ENCODE measurements at regions not wholly inside any gene's neighbourhood (a gene's known extent, or its start where the extent isn't known, plus 50 kb on each side); places are given as distances from the start of the nearest gene placed in this dataset.

DNA sequence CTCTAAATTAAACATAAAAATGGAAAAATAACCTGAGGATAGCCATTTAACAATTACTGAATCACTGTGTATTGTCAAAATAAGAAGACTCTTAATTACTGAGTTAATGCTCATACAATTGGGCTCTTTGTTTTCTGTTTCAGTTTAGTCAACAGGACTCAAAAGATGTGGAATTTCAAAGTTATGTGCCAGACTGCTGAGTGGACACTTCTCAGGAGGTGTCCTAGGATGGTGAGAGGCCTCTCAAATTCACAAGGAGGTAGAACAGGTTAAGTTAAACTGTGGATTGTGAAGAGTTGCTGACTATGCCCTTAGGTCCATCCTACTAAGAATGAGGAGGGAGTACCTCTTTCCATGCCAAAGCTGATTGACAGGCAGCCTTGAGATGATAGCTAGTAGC is 157.7 kb upstream of the CHRM2 start:
- TF ChIP-seq MAX (IDR thresholded peaks at IDR 0.05; ENCODE audit: insufficient read depth, insufficient read length) (no peak), EZH2 (IDR thresholded peaks at IDR 0.05; ENCODE audit: borderline replicate concordance, low read depth, low read length, severe bottlenecking) (no peak), JUN (IDR thresholded peaks at IDR 0.05; ENCODE audit: borderline replicate concordance, insufficient read depth, insufficient read length, low read depth) (no peak), MYC (IDR thresholded peaks at IDR 0.05; ENCODE audit: low read depth, low read length) (no peak), POLR2A (IDR thresholded peaks at IDR 0.05; ENCODE audit: low read depth, low read length) (no peak), CTCF (IDR thresholded peaks at IDR 0.05; ENCODE audit: extremely low read depth in 1 of 2, insufficient read depth in 1 of 2, low read depth in 1 of 2, low read length in 2 of 2) (no peak), POLR2AphosphoS5 (IDR thresholded peaks at IDR 0.05; ENCODE audit: insufficient read depth, low read depth, low read length) (no peak), FOS (IDR thresholded peaks at IDR 0.05; ENCODE audit: borderline replicate concordance, insufficient read depth, low read length) (no peak), GATA2 (IDR thresholded peaks at IDR 0.05; ENCODE audit: insufficient read depth, insufficient read length, low read depth, low read length) (no peak)
- H3K9ac ChIP-seq (replicated peaks; ENCODE audit: extremely low read depth, insufficient read depth, low read length) = no peak overlapping the region
- H2AFZ ChIP-seq (ENCODE audit: low read depth, low read length) = no peak overlapping the region
- intact Hi-C loops (cut with micrococcal nuclease) (no loop called here), dilution Hi-C loops (cut with MboI; ENCODE audit: extremely low pct_ligation_motif_present, low sequenced_read_pairs) (no loop called here)
- no peaks in the 10 kb centered on the region for H3K79me2 ChIP-seq (ENCODE audit: control insufficient read depth, insufficient read depth, low read length)
- ChIA-PET CTCF (no interaction called here), POLR2A (no interaction called here)
- FAIRE-seq (no peak), DNase-seq (ENCODE audit: low read depth, low spot score) (no peak)
- H3K9me1 ChIP-seq (replicated peaks; ENCODE audit: control insufficient read depth, extremely low read depth, insufficient read depth, low read length) = no peaks in the 10 kb centered on the region
- no TSS peak for BruUV-seq (replicated peaks)
- no peak overlapping the region for H3K4me3 ChIP-seq (replicated peaks in 1 of 3; ENCODE audit: insufficient read depth in 1 of 3, low read depth in 1 of 3, low read length in 3 of 3)
- no peaks in the 10 kb centered on the region for H3K4me1 ChIP-seq (ENCODE audit: control insufficient read depth, extremely low read depth, insufficient read depth, low read length)
- no peaks in the 10 kb centered on the region for H3K27me3 ChIP-seq (ENCODE audit: control insufficient read depth in 2 of 2, insufficient read depth in 2 of 2, low read length in 2 of 2)
- no peaks in the 10 kb centered on the region for H4K20me1 ChIP-seq (replicated peaks; ENCODE audit: control insufficient read depth, extremely low read depth, insufficient read depth, low read length)
- H3K9me3 ChIP-seq (replicated peaks; ENCODE audit: control insufficient read depth, insufficient read depth, low read length) = no peaks in the 10 kb centered on the region
- no peak overlapping the region for H3K4me2 ChIP-seq (ENCODE audit: insufficient read depth, low read length)
- H3K27ac ChIP-seq (ENCODE audit: insufficient read depth, low read depth, low read length) = no peak overlapping the region
- H3K36me3 ChIP-seq (ENCODE audit: control insufficient read depth in 2 of 2, extremely low read depth in 1 of 2, insufficient read depth in 2 of 2, low read length in 2 of 2) = no peaks in the 10 kb centered on the region

Measured in endothelial cell of umbilical vein (primary cell).